Mucosa of rectum (tissue), 2 donors: ENCODE measurements at regions not wholly inside any gene's neighbourhood (a gene's known extent, or its start where the extent isn't known, plus 50 kb on each side); places are given as distances from the start of the nearest gene placed in this dataset.

Experiments used
- H3K27ac ChIP-seq, 2 donors: one replicate each; pipeline ENCODE4 v1.7.0; 2013; ENCODE audit warnings: inconsistent platforms in 2 of 2, low read depth in 2 of 2, low read length in 2 of 2
- H3K27me3 ChIP-seq, 2 donors: one replicate each; pipeline ENCODE4 v1.7.0; 2013; ENCODE audit warnings: low read length in 2 of 2; ENCODE audit not compliant: control insufficient read depth in 2 of 2, insufficient read depth in 2 of 2
- H3K36me3 ChIP-seq, 2 donors: one replicate each; pipeline ENCODE4 v1.7.0; 2013; ENCODE audit warnings: low read length in 2 of 2; ENCODE audit not compliant: control insufficient read depth in 2 of 2, insufficient read depth in 2 of 2
- H3K4me1 ChIP-seq, 2 donors: one replicate each; pipeline ENCODE4 v1.7.0; 2013; ENCODE audit warnings: low read length in 2 of 2, mild to moderate bottlenecking in 1 of 2; ENCODE audit not compliant: control insufficient read depth in 2 of 2, insufficient read depth in 2 of 2
- H3K4me3 ChIP-seq, 2 donors: one replicate each; pipeline ENCODE4 v1.7.0; 2013; ENCODE audit warnings: low read length in 2 of 2
- H3K9ac ChIP-seq, 2 donors: one replicate each; pipeline ENCODE4 v1.7.0; 2013; ENCODE audit warnings: low read length in 2 of 2, low read depth in 1 of 2, mild to moderate bottlenecking in 1 of 2
- H3K9me3 ChIP-seq, 2 donors: one replicate each; pipeline ENCODE4 v1.7.0; 2013; ENCODE audit warnings: low read length in 2 of 2; ENCODE audit not compliant: control insufficient read depth in 2 of 2
- donor health status: healthy.
- donor health status: Normal muscosa, but diverticular disease.

DNA sequence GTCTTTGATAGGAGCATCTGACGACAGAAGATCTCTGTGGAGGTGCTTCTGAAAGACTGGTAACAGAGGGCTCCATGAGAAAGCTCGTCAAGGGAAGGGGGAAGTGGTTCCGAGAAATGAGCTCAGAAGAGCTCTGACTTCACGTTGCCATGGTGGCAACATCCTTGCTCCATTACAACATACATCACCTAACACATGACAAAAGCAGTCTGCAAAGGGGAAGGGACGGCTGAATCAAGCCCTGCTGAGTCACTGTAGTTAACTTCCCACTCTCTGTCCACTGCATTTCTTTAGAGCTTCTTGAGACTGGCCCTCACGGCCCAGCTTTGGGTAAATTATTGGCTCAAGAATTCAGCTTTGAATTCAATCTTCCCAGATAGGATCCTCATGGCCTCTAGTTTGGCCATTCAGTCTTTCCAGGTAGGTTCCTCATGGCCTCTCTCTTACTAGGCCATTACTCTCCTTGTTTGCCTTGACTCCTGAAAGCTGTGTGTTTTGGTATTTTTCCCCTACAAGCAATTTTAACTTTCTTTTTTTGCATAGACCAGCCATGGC is 88.0 kb upstream of the ZNF648 start:
- Histone ChIP-seq H3K36me3 (no peaks in the 10 kb centered on the region), H3K4me1 (peaks cover 2 to 9% of the 10 kb centered on the region in 2 donors), H3K9me3 (no peaks in the 10 kb centered on the region), H3K9ac (no peak overlapping the region), H3K4me3 (no peak overlapping the region), H3K27me3 (no peaks in the 10 kb centered on the region), H3K27ac (peak overlapping the region in 1 of 2 donors; percentile 54)

DNA sequence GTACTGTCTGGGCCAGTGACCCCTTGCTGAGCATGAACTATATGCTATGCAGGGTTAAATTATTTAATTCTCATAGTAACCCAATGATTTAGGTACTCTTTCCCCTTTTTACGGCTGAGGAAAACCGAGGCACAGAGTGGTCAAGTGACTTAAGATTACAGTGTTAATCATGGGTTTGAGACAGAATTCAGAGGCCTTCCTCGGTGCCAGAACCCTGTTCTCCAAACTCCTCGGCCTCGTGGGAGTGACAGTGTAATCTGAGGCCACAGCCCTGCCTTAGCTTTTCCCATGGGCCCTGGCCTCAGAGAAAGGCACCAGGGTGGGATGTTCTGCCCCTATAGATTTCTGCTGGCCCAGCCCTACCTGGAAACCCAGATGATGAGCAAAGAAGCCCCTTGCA is 86.4 kb upstream of the ZNF648 start:
- Histone ChIP-seq H3K4me3 (no peak overlapping the region), H3K36me3 (no peaks in the 10 kb centered on the region), H3K9me3 (no peaks in the 10 kb centered on the region), H3K27me3 (no peaks in the 10 kb centered on the region), H3K4me1 (peaks cover 12 to 22% of the 10 kb centered on the region in 2 donors), H3K9ac (no peak overlapping the region), H3K27ac (peak overlapping the region in 1 of 2 donors; percentile 25)

DNA sequence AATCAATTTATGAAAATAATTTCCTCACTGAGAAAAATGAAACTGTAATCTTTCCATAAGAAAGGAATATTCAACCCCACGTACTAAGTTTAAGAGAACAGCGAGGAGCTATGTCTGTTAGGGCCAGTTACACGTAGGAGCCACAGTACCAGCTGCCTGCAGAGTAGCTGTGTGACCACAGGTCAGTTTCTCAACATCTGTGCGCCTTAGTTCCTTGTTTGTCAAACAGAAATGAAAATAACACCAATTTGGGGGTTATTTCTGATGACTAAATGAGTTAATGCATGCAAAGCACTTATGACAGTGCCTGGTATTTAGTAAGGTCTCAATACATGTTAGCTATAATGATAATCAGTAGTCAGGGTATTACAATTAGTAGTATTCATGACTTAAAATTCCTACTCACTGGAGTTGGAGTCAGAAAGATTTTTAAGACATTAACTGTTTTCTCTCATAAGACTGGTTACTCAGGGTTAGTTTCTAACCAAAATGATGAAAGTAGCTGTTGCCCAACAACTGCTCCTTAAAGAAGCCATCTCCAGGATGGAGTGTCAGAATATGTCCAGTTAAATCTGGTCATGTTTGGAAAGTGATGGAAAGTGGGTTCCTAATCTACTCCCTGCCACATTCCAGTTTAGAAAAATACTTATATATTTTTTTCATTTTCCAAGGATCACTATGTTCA is 85.8 kb upstream of the ZNF648 start:
- Histone ChIP-seq H3K9me3 (no peaks in the 10 kb centered on the region), H3K4me1 (peaks cover 12 to 22% of the 10 kb centered on the region in 2 donors), H3K27me3 (no peaks in the 10 kb centered on the region), H3K4me3 (no peak overlapping the region), H3K27ac (peak overlapping the region; percentile 9 to 25), H3K9ac (no peak overlapping the region), H3K36me3 (no peaks in the 10 kb centered on the region)

DNA sequence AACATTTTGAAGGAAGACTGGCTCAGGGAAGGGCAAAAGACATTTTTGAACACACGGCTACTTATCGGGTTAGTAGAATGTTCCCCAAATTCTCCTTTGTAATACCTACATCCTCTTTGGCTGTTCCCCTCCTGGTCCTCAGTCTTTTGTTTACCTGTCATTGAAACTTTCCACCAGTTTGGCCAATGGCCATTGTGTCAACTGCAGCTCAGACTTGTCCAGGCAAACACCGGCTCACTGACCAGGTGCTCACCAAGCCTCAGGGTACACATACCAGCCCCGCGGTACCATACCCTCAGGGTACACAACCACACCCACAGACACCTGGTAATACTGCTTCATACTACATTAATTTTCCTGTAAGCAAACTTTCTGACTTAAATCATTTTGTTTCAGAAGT is 84.8 kb upstream of the ZNF648 start:
- H3K4me1 ChIP-seq: peaks cover 12 to 22% of the 10 kb centered on the region in 2 donors

DNA sequence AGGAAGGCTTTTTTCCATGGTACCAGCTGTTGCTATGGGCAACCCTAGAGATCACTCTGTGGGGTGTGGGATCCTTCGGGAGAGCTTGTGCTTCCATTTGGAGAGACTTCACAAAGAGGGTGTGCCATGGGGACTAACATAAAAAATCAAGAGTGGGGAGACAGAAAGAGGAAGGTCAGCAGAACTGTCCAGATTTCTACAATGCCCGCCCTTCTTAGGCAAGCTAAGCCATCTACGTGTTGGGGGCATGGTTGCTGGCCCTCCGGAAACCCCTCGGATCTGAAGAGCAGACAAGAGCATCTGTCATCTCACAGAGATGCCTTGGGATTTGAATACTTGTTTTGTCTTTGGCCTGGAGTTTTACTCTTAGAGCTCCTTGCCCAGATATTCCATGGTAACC is 83.9 kb upstream of the ZNF648 start:
- H3K27ac ChIP-seq: peak overlapping the region; percentile 83 to 87
- H3K9ac ChIP-seq: no peak overlapping the region
- H3K9me3 ChIP-seq: no peaks in the 10 kb centered on the region
- no peak overlapping the region for H3K4me3 ChIP-seq
- peaks cover 12 to 22% of the 10 kb centered on the region in 2 donors for H3K4me1 ChIP-seq
- H3K36me3 ChIP-seq: no peaks in the 10 kb centered on the region
- H3K27me3 ChIP-seq: no peaks in the 10 kb centered on the region

More for the DNA sequence above, 84.8 kb upstream of the ZNF648 start:
- H3K9ac ChIP-seq: no peak overlapping the region
- H3K27ac ChIP-seq: peak overlapping the region; percentile 19 to 87
- H3K27me3 ChIP-seq: no peaks in the 10 kb centered on the region
- no peaks in the 10 kb centered on the region for H3K9me3 ChIP-seq
- no peak overlapping the region for H3K4me3 ChIP-seq
- no peaks in the 10 kb centered on the region for H3K36me3 ChIP-seq

DNA sequence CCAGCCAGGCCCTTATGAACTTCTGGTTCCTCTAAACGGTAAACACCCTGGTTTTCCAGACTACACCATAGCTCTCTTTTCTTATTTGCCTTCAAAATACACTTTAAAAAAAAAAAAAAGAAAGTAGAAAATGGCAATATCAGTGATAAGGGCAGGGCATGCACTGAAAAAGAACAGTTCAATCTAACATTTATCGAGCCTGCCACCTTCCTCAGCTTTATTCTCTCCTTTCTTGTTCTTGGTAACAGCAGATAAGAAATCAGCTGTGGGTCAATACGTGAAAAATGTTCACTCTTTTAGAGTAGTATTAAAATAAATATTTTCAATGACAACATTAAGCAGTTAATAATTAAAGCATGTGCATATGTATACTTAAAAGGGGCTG is 83.1 kb upstream of the ZNF648 start:
- Histone ChIP-seq H3K36me3 (no peaks in the 10 kb centered on the region), H3K4me3 (no peak overlapping the region), H3K9ac (no peak overlapping the region), H3K27me3 (no peaks in the 10 kb centered on the region), H3K4me1 (peaks cover 12 to 22% of the 10 kb centered on the region in 2 donors), H3K9me3 (no peaks in the 10 kb centered on the region), H3K27ac (peak overlapping the region; percentile 83 to 87)

DNA sequence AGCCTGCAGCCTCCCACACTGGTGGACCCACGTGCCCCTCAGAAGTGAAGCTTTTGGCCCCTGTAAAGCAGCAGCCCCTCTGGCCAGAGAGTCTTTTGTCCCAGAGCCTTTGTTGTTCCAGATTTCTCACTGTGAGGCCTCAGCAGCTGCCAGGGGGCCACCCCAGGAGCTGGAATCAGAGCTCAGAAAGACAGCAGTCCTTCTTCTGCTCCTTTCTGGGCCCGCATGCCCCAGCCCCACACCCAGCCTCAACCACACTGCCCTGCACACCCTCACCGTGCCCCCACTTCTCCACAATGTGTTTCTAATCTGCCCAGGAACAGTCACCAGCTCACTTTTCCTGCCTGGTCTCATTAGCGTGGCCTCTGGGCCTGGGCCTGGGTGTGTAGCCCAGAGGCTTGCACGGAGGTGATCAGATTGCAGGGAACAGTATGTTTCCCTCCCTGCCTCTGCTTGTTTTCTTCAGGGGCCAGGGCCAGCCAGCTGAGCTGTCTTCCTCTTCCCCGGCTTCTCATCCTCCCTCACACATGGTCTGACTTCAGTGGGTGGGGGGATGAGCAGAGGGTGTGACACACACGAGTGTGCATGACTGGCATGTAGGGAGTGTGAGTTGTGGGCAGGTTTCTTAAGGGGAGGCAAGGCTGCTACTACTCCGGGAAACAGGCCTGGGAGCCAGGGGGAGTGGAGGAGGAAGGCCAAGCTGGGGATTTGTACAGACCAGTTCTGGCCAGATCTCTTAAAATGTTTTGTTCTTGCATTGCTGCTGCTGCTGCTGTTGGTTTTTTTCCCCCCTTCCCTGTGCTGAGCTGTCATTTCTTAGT is 82.5 kb upstream of the ZNF648 start:
- no peak overlapping the region for H3K4me3 ChIP-seq
- H3K9me3 ChIP-seq: no peaks in the 10 kb centered on the region
- peak overlapping the region in 1 of 2 donors; percentile 67 for H3K9ac ChIP-seq
- H3K27ac ChIP-seq: peak overlapping the region; percentile 83 to 87
- H3K27me3 ChIP-seq: no peaks in the 10 kb centered on the region
- H3K36me3 ChIP-seq: no peaks in the 10 kb centered on the region
- peaks cover 12 to 22% of the 10 kb centered on the region in 2 donors for H3K4me1 ChIP-seq

DNA sequence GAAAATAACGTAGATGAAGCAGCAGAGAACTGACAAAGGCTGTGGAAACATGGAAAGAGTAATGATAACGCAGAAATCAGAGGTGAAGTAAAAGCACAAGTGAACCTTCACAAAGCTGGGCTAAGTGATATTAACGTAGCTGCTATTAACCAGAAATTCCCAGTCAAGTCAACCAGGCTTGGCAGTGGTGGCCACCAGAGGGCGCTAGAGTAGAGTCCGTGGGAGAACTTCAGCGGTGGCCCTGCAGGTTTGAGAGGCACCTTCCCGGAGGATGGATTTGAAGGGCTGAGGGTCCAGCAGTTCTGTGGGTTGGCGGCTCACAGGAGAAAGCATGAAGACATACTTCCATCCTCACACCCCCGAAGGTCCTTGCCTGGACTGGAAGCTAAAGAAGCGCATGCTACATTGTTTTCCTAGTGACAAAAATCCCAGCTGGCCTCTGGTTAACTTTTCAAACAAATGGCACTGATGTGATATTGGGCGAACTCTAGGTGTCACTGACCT is 81.7 kb upstream of the ZNF648 start:
- no peaks in the 10 kb centered on the region for H3K27me3 ChIP-seq
- peaks cover 12 to 22% of the 10 kb centered on the region in 2 donors for H3K4me1 ChIP-seq
- peak overlapping the region in 1 of 2 donors; percentile 67 for H3K9ac ChIP-seq
- H3K4me3 ChIP-seq: no peak overlapping the region
- no peaks in the 10 kb centered on the region for H3K36me3 ChIP-seq
- H3K9me3 ChIP-seq: no peaks in the 10 kb centered on the region
- H3K27ac ChIP-seq: peak overlapping the region; percentile 83 to 87

DNA sequence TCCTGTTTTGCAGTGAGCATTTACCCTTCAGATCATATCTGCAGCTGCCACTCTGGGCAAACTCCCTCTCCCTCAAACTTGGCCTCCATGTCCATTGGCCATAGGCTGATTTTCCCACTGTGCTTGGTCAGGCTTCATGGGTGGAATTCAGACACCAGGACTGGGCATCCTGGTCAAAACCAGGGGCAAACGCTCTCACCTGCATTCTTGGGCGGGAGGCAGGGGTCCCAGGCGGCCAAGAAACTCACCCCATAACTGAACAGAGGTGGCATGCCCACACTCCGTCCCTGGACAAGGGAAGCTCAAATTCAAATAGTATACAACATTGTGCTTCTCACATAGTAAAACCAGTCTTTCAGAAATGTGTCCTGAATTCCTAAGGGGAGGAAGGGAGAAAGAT is 81.1 kb upstream of the ZNF648 start:
- Histone ChIP-seq H3K9me3 (no peaks in the 10 kb centered on the region), H3K4me1 (peaks cover 12 to 22% of the 10 kb centered on the region in 2 donors), H3K27me3 (no peaks in the 10 kb centered on the region), H3K9ac (no peak overlapping the region), H3K27ac (no peak overlapping the region), H3K36me3 (no peaks in the 10 kb centered on the region), H3K4me3 (no peak overlapping the region)

DNA sequence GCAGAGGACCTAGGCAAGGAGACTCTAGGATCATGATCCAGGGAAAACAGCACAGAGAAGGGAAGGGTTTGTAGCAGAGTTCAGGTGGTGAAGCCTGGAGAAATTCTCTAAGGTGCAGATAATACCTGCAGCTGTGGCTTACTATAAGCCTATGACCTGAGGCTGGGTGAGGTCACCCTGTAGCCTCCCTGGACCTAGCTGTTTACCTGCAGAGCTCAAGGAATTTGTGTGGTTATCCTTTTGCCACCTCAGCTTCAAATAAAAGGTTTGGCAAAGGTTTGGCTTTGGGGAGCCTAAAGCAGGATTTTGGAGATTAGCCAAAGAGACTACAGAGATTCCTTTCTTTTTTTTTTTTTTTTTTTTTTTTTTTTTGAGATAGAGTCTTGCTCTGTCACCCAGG is 79.5 kb upstream of the ZNF648 start:
- Histone ChIP-seq H3K9ac (no peak overlapping the region), H3K4me1 (peaks cover 12 to 19% of the 10 kb centered on the region in 2 donors), H3K9me3 (no peaks in the 10 kb centered on the region), H3K27me3 (no peaks in the 10 kb centered on the region), H3K36me3 (no peaks in the 10 kb centered on the region), H3K27ac (no peak overlapping the region), H3K4me3 (no peak overlapping the region)
